ENCODE measurements at regions not wholly inside any gene's neighbourhood (a gene's known extent, or its start where the extent isn't known, plus 50 kb on each side); places are given as distances from the start of the nearest gene placed in this dataset.

DNA sequence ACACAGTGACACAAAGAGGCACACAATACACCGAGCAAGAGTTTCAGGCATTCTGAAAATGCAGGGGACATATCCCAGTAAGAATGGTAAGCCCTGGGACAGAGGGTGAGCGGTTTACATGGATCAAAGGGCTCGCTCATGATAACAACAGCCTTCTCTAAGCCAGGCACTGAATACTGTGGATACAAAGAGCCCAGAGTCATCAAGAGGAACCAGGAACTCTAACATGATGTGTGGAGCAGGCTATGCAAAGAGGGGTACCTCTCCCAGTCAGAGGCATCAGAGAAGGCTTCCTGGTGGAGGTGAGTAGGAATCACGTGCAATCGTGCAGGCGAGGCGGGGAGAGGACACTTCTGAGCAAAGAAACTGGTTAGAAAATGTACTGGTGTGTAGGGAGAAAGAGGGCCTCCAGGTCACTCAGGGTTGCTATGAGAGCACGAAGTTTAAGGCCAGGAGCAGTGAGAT is 76.9 kb upstream of the EEA1 start:
- Histone ChIP-seq H3K9me3 (ENCODE audit: low read length) (no peaks in the 10 kb centered on the region), H4K20me1 (ENCODE audit: insufficient read depth, low read length) (no peaks in the 10 kb centered on the region), H3K9me2 (ENCODE audit: low read depth, low read length) (no peaks in the 10 kb centered on the region), H3K4me1 (ENCODE audit: insufficient read depth, low read length, severe bottlenecking) (no peaks in the 10 kb centered on the region), H3K4me3 (ENCODE audit: low read depth, low read length, poor library complexity, severe bottlenecking) (no peak overlapping the region), H3K79me2 (ENCODE audit: insufficient read depth, low read length) (no peaks in the 10 kb centered on the region), H3K27me3 (ENCODE audit: insufficient read depth, low read length) (no peaks in the 10 kb centered on the region), H3K9ac (ENCODE audit: low read length) (no peak overlapping the region), H2AFZ (ENCODE audit: low read length) (no peak overlapping the region), H3K4me2 (ENCODE audit: low read length) (no peak overlapping the region), H3K27ac (ENCODE audit: low read depth, low read length, poor library complexity, severe bottlenecking) (no peak overlapping the region), H3K36me3 (ENCODE audit: insufficient read depth, low read length) (no peaks in the 10 kb centered on the region), H3F3A (ENCODE audit: insufficient read depth, low read length) (no peaks in the 10 kb centered on the region)
- TF ChIP-seq EZH2 (IDR thresholded peaks at IDR 0.05; ENCODE audit: borderline replicate concordance, low read length): no peak
- TF ChIP-seq, protein P1, sequence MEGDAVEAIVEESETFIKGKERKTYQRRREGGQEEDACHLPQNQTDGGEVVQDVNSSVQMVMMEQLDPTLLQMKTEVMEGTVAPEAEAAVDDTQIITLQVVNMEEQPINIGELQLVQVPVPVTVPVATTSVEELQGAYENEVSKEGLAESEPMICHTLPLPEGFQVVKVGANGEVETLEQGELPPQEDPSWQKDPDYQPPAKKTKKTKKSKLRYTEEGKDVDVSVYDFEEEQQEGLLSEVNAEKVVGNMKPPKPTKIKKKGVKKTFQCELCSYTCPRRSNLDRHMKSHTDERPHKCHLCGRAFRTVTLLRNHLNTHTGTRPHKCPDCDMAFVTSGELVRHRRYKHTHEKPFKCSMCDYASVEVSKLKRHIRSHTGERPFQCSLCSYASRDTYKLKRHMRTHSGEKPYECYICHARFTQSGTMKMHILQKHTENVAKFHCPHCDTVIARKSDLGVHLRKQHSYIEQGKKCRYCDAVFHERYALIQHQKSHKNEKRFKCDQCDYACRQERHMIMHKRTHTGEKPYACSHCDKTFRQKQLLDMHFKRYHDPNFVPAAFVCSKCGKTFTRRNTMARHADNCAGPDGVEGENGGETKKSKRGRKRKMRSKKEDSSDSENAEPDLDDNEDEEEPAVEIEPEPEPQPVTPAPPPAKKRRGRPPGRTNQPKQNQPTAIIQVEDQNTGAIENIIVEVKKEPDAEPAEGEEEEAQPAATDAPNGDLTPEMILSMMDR (IDR thresholded peaks at IDR 0.05; ENCODE audit: low read length): no peak

- Histone ChIP-seq H3F3A (ENCODE audit: insufficient read depth, low read length) (no peaks in the 10 kb centered on the region), H3K4me2 (ENCODE audit: low read length) (no peak overlapping the region), H3K4me3 (ENCODE audit: low read depth, low read length, poor library complexity, severe bottlenecking) (no peak overlapping the region), H3K9me3 (ENCODE audit: low read length) (no peaks in the 10 kb centered on the region), H3K9ac (ENCODE audit: low read length) (no peak overlapping the region), H3K79me2 (ENCODE audit: insufficient read depth, low read length) (no peaks in the 10 kb centered on the region), H2AFZ (ENCODE audit: low read length) (no peak overlapping the region), H3K27ac (ENCODE audit: low read depth, low read length, poor library complexity, severe bottlenecking) (no peak overlapping the region), H3K9me2 (ENCODE audit: low read depth, low read length) (no peaks in the 10 kb centered on the region), H3K4me1 (ENCODE audit: insufficient read depth, low read length, severe bottlenecking) (no peaks in the 10 kb centered on the region), H3K36me3 (ENCODE audit: insufficient read depth, low read length) (no peaks in the 10 kb centered on the region), H4K20me1 (ENCODE audit: insufficient read depth, low read length) (no peaks in the 10 kb centered on the region), H3K27me3 (ENCODE audit: insufficient read depth, low read length) (no peaks in the 10 kb centered on the region)
- TF ChIP-seq, protein P1 (IDR thresholded peaks at IDR 0.05; ENCODE audit: low read length): no peak
- TF ChIP-seq EZH2 (IDR thresholded peaks at IDR 0.05; ENCODE audit: borderline replicate concordance, low read length): no peak
These were observed 77.5 kb upstream of the EEA1 start for GRCh38 chr12:93006471-93007208.

- Histone ChIP-seq H3F3A (ENCODE audit: insufficient read depth, low read length) (no peaks in the 10 kb centered on the region), H3K4me3 (ENCODE audit: low read depth, low read length, poor library complexity, severe bottlenecking) (no peak overlapping the region), H3K27ac (ENCODE audit: low read depth, low read length, poor library complexity, severe bottlenecking) (no peak overlapping the region), H2AFZ (ENCODE audit: low read length) (no peak overlapping the region), H4K20me1 (ENCODE audit: insufficient read depth, low read length) (no peaks in the 10 kb centered on the region), H3K4me2 (ENCODE audit: low read length) (no peak overlapping the region), H3K9me3 (ENCODE audit: low read length) (no peaks in the 10 kb centered on the region), H3K36me3 (ENCODE audit: insufficient read depth, low read length) (no peaks in the 10 kb centered on the region), H3K9me2 (ENCODE audit: low read depth, low read length) (no peaks in the 10 kb centered on the region), H3K9ac (ENCODE audit: low read length) (no peak overlapping the region), H3K27me3 (ENCODE audit: insufficient read depth, low read length) (no peaks in the 10 kb centered on the region), H3K79me2 (ENCODE audit: insufficient read depth, low read length) (no peaks in the 10 kb centered on the region), H3K4me1 (ENCODE audit: insufficient read depth, low read length, severe bottlenecking) (no peaks in the 10 kb centered on the region)
- TF ChIP-seq EZH2 (IDR thresholded peaks at IDR 0.05; ENCODE audit: borderline replicate concordance, low read length): no peak
- TF ChIP-seq, protein P1 (IDR thresholded peaks at IDR 0.05; ENCODE audit: low read length): no peak
These were observed 78.4 kb upstream of the EEA1 start for GRCh38 chr12:93007544-93007943.
